Activated T-helper 1 cell treated with anti-CD3 and anti-CD28 coated beads, Interleukin-12 subunit alpha, Interleukin-12 subunit beta, Interleukin-2, Interleukin-4 antibody, amounts not matched to agents 30 ng/mL and 10 ng/mL and 1 ng/mL, durations not matched to agents 14 hours and 24 hours and 36 hours (primary cell): ENCODE measurements at regions not wholly inside any gene's neighbourhood (a gene's known extent, or its start where the extent isn't known, plus 50 kb on each side); places are given as distances from the start of the nearest gene placed in this dataset.

Experiments used
- DNase-seq: peaks from one replicate; pipeline ENCODE4 v3.0.0; 2021; ENCODE audit warnings: low spot score
- H3K27ac Mint-ChIP-seq: one replicate; pipeline ENCODE4 v1.8.0; 2021; ENCODE audit warnings: mild to moderate bottlenecking, mixed read lengths
- H3K27me3 Mint-ChIP-seq: one replicate; pipeline ENCODE4 v1.8.0; 2022; ENCODE audit warnings: mild to moderate bottlenecking, moderate library complexity, mixed read lengths; ENCODE audit not compliant: insufficient read depth
- H3K36me3 Mint-ChIP-seq: one replicate; pipeline ENCODE4 v1.8.0; 2021; ENCODE audit warnings: low read depth, mixed read lengths
- H3K4me1 Mint-ChIP-seq: one replicate; pipeline ENCODE4 v1.8.0; 2021; ENCODE audit warnings: low read depth, mixed read lengths
- H3K4me3 Mint-ChIP-seq: one replicate; pipeline ENCODE4 v1.8.0; 2021; ENCODE audit warnings: mild to moderate bottlenecking, moderate library complexity, mixed read lengths
- H3K9me3 Mint-ChIP-seq: one replicate; pipeline ENCODE4 v1.8.0; 2021; ENCODE audit warnings: mixed read lengths
- intact Hi-C: fragments of 100-400 bp; cut with micrococcal nuclease; formaldehyde crosslinking; loops from one replicate; pipeline ENCODE4 v1.15.1; 2024

GRCh38 chr5:103646698-103647614, 84.4 kb upstream of the NUDT12 start:
- Mint-ChIP-seq H3K9me3 (no peaks in the 10 kb centered on the region), H3K27me3 (no peaks in the 10 kb centered on the region), H3K4me1 (no peaks in the 10 kb centered on the region), H3K36me3 (no peaks in the 10 kb centered on the region), H3K27ac (no peak overlapping the region), H3K4me3 (no peak overlapping the region)
- no peak for DNase-seq
- intact Hi-C loops: no loop called here

- Mint-ChIP-seq H3K27ac (no peak overlapping the region), H3K9me3 (no peaks in the 10 kb centered on the region), H3K36me3 (no peaks in the 10 kb centered on the region), H3K4me3 (no peak overlapping the region), H3K4me1 (no peaks in the 10 kb centered on the region), H3K27me3 (no peaks in the 10 kb centered on the region)
- no peak for DNase-seq
- intact Hi-C loops: no loop called here
Observed at GRCh38 chr5:103645816-103646215, 83.2 kb upstream of the NUDT12 start.

- Mint-ChIP-seq H3K36me3 (no peaks in the 10 kb centered on the region), H3K4me3 (no peak overlapping the region), H3K27me3 (no peaks in the 10 kb centered on the region), H3K27ac (no peak overlapping the region), H3K4me1 (no peaks in the 10 kb centered on the region), H3K9me3 (no peaks in the 10 kb centered on the region)
- DNase-seq: no peak
- intact Hi-C loops: no loop called here
Observed at GRCh38 chr5:103638979-103639378, 76.4 kb upstream of the NUDT12 start.

GRCh38 chr5:103624675-103625074, 62.1 kb upstream of the NUDT12 start:
- no peaks in the 10 kb centered on the region for H3K36me3 Mint-ChIP-seq
- no peak overlapping the region for H3K4me3 Mint-ChIP-seq
- H3K9me3 Mint-ChIP-seq: no peaks in the 10 kb centered on the region
- intact Hi-C loops: no loop called here
- no peak overlapping the region for H3K27ac Mint-ChIP-seq
- no peak for DNase-seq
- H3K4me1 Mint-ChIP-seq: no peaks in the 10 kb centered on the region
- no peaks in the 10 kb centered on the region for H3K27me3 Mint-ChIP-seq

GRCh38 chr5:103624035-103624480, 61.5 kb upstream of the NUDT12 start:
- no peak for DNase-seq

GRCh38 chr5:103623425-103623824, 60.8 kb upstream of the NUDT12 start:
- H3K4me3 Mint-ChIP-seq: no peak overlapping the region
- DNase-seq: no peak
- H3K27me3 Mint-ChIP-seq: no peaks in the 10 kb centered on the region
- no peak overlapping the region for H3K27ac Mint-ChIP-seq
- H3K36me3 Mint-ChIP-seq: no peaks in the 10 kb centered on the region
- intact Hi-C loops: no loop called here
- no peaks in the 10 kb centered on the region for H3K9me3 Mint-ChIP-seq
- no peaks in the 10 kb centered on the region for H3K4me1 Mint-ChIP-seq

More at GRCh38 chr5:103624035-103624480, 61.5 kb upstream of the NUDT12 start:
- H3K36me3 Mint-ChIP-seq: no peaks in the 10 kb centered on the region
- H3K27ac Mint-ChIP-seq: no peak overlapping the region
- H3K4me3 Mint-ChIP-seq: no peak overlapping the region
- no peaks in the 10 kb centered on the region for H3K27me3 Mint-ChIP-seq
- intact Hi-C loops: no loop called here
- no peaks in the 10 kb centered on the region for H3K4me1 Mint-ChIP-seq
- H3K9me3 Mint-ChIP-seq: no peaks in the 10 kb centered on the region

- Mint-ChIP-seq H3K4me3 (no peak overlapping the region), H3K9me3 (no peaks in the 10 kb centered on the region), H3K4me1 (no peaks in the 10 kb centered on the region), H3K27ac (no peak overlapping the region), H3K27me3 (peaks cover 1% of the 10 kb centered on the region), H3K36me3 (no peaks in the 10 kb centered on the region)
- no peak for DNase-seq
- intact Hi-C loops: no loop called here
Observed at GRCh38 chr5:103621548-103621930, 59.0 kb upstream of the NUDT12 start.

GRCh38 chr5:103620851-103621547, 58.4 kb upstream of the NUDT12 start:
- no peaks in the 10 kb centered on the region for H3K9me3 Mint-ChIP-seq
- H3K4me3 Mint-ChIP-seq: no peak overlapping the region
- H3K27me3 Mint-ChIP-seq: peaks cover 1% of the 10 kb centered on the region
- intact Hi-C loops: no loop called here
- no peak for DNase-seq
- H3K27ac Mint-ChIP-seq: no peak overlapping the region
- H3K36me3 Mint-ChIP-seq: no peaks in the 10 kb centered on the region
- no peaks in the 10 kb centered on the region for H3K4me1 Mint-ChIP-seq

GRCh38 chr5:103617913-103618312, 55.3 kb upstream of the NUDT12 start:
- DNase-seq: no peak
- H3K27me3 Mint-ChIP-seq: peaks cover 1% of the 10 kb centered on the region
- no peak overlapping the region for H3K27ac Mint-ChIP-seq
- H3K4me1 Mint-ChIP-seq: no peaks in the 10 kb centered on the region
- H3K9me3 Mint-ChIP-seq: no peaks in the 10 kb centered on the region
- no peaks in the 10 kb centered on the region for H3K36me3 Mint-ChIP-seq
- H3K4me3 Mint-ChIP-seq: no peak overlapping the region
- intact Hi-C loops: no loop called here

GRCh38 chr5:103617090-103617489, 54.5 kb upstream of the NUDT12 start:
- no peaks in the 10 kb centered on the region for H3K9me3 Mint-ChIP-seq
- H3K36me3 Mint-ChIP-seq: no peaks in the 10 kb centered on the region
- no peak for DNase-seq
- peaks cover 2% of the 10 kb centered on the region for H3K27me3 Mint-ChIP-seq
- H3K27ac Mint-ChIP-seq: no peak overlapping the region
- intact Hi-C loops: no loop called here
- no peaks in the 10 kb centered on the region for H3K4me1 Mint-ChIP-seq
- H3K4me3 Mint-ChIP-seq: no peak overlapping the region

GRCh38 chr5:103612545-103612944, 50.0 kb upstream of the NUDT12 start:
- Mint-ChIP-seq H3K4me1 (no peaks in the 10 kb centered on the region), H3K27ac (no peak overlapping the region), H3K27me3 (peaks cover 3% of the 10 kb centered on the region), H3K36me3 (no peaks in the 10 kb centered on the region), H3K9me3 (no peaks in the 10 kb centered on the region), H3K4me3 (no peak overlapping the region)
- DNase-seq: no peak
- intact Hi-C loops: no loop called here
